Breast epithelium (tissue), 4 donors: ENCODE measurements at regions not wholly inside any gene's neighbourhood (a gene's known extent, or its start where the extent isn't known, plus 50 kb on each side); places are given as distances from the start of the nearest gene placed in this dataset.

Experiments used
- DNase-seq, 2 donors: peaks; one replicate each; pipeline ENCODE4 v3.0.0-alpha.2; 2019; ENCODE audit warnings: low spot score in 2 of 2
- H3K27ac ChIP-seq, 2 donors: fragments of 200-600 bp; sonication (generic) in 1 of 2; one replicate each; pipeline ENCODE4 v1.5.1; 2016 to 2019; ENCODE audit warnings: mild to moderate bottlenecking in 1 of 2
- H3K27me3 ChIP-seq, 2 donors: fragments of 200-600 bp; sonication (generic) in 1 of 2; one replicate each; pipeline versions ENCODE4 v1.5.1 to v1.6.0; 2017 to 2019; ENCODE audit warnings: control low read depth in 1 of 2, mild to moderate bottlenecking in 1 of 2
- H3K36me3 ChIP-seq: fragments of 200-600 bp; one replicate; pipeline ENCODE4 v1.5.1; 2019
- H3K4me1 ChIP-seq, 2 donors: fragments of 200-600 bp; sonication (generic); one replicate each; pipeline ENCODE4 v1.5.1; 2016 to 2019; ENCODE audit warnings: control low read depth in 1 of 2
- H3K4me3 ChIP-seq, 3 donors: fragments of 200-600 bp; sonication (generic); 1 replicate in 2 of 3; 2 replicates in 1 of 3; pipeline ENCODE4 v1.5.1; 2016 to 2019; ENCODE audit warnings: mild to moderate bottlenecking in 3 of 3, moderate library complexity in 2 of 3
- H3K9me3 ChIP-seq, 2 donors: fragments of 200-600 bp; sonication (generic) in 1 of 2; one replicate each; pipeline ENCODE4 v1.5.1; 2016 to 2019; ENCODE audit warnings: control low read depth in 1 of 2
- CTCF ChIP-seq, 3 donors: fragments of 450-650 bp; IDR thresholded peaks; one replicate each; pipeline ENCODE4 v1.5.1; 2016 to 2017; ENCODE audit warnings: antibody characterized with exemption in 3 of 3, mild to moderate bottlenecking in 3 of 3, moderate library complexity in 3 of 3
- POLR2A ChIP-seq: fragments of 450-650 bp; IDR thresholded peaks from one replicate; pipeline ENCODE4 v1.6.1; 2016; ENCODE audit warnings: antibody characterized with exemption, mild to moderate bottlenecking, moderate library complexity
- POLR2AphosphoS5 ChIP-seq, 3 donors: sonication (generic); formaldehyde crosslinking; IDR thresholded peaks; one replicate each; pipeline ENCODE4 v1.6.1; 2017; ENCODE audit warnings: antibody characterized with exemption in 3 of 3
- intact Hi-C: fragments of 100-400 bp; cut with DNase I; formaldehyde crosslinking; loops from one replicate; pipeline ENCODE4 v1.15.1; 2023; ENCODE audit warnings: low total_unique reads

GRCh38 chr9:96047116-96047639 is 171.7 kb downstream of the ERCC6L2 start:
- no peaks in the 10 kb centered on the region for H3K27me3 ChIP-seq
- no peak for DNase-seq
- H3K4me3 ChIP-seq, result no peak overlapping the region
- H3K36me3 ChIP-seq, result no peaks in the 10 kb centered on the region
- TF ChIP-seq POLR2AphosphoS5 (IDR thresholded peaks at IDR 0.05) (no peak), CTCF (IDR thresholded peaks at IDR 0.05) (no peak), POLR2A (no peak)
- no peaks in the 10 kb centered on the region for H3K9me3 ChIP-seq
- intact Hi-C loops, result loop anchor here (10.0 kb wide), 1 partner anchor 1292 kb away; no protein-coding TSS in a partner anchor
- no peaks in the 10 kb centered on the region for H3K4me1 ChIP-seq
- H3K27ac ChIP-seq, result no peak overlapping the region

DNA sequence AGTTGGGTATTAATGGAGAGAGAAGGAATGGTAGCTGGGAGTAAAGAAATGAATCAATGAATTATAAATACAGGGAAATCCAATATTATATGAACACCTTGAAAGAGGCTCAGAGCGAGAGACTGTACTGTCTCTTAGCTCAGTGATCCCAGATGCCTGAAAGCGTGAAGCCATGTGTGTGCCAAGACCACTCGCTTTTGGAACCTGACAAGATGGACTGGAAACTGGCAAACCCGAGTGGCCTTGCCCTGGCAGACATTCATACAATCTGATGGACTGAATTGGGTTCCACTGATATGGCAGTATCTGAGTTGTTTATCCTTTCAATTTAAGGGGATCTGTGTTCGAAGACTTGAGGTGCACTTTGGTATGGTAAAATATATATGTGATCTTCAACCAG is 170.3 kb downstream of the ERCC6L2 start:
- Histone ChIP-seq H3K9me3 (no peaks in the 10 kb centered on the region), H3K27me3 (no peaks in the 10 kb centered on the region), H3K36me3 (no peaks in the 10 kb centered on the region), H3K4me3 (no peak overlapping the region), H3K27ac (no peak overlapping the region), H3K4me1 (no peaks in the 10 kb centered on the region)
- no peak for TF ChIP-seq POLR2AphosphoS5 (IDR thresholded peaks at IDR 0.05)
- TF ChIP-seq POLR2A, result no peak
- no peak for TF ChIP-seq CTCF (IDR thresholded peaks at IDR 0.05)
- no peak for DNase-seq
- intact Hi-C loops, result loop anchor here (10.0 kb wide), 1 partner anchor 1291 kb away; no protein-coding TSS in a partner anchor

DNA sequence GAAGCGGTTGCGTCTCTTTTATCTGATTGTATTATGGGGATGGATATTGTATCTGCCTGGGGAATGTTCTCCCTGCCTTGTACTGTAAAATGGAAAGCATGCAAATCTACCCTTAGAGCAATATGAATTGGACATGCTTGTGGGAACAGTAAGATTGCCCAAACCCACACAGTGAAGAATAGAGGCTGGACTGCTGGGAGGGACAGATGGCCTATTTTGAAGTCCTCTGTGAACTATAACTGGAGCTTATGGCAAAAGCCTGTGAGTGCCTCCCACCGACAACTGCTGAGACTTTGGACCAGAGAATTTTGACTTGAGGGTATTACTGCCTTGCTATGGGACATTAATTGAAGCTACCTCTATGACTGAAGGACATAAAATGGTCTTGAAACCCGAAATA is 168.9 kb downstream of the ERCC6L2 start:
- Histone ChIP-seq H3K36me3 (no peaks in the 10 kb centered on the region), H3K4me3 (no peak overlapping the region), H3K27me3 (no peaks in the 10 kb centered on the region), H3K4me1 (no peaks in the 10 kb centered on the region), H3K9me3 (no peaks in the 10 kb centered on the region), H3K27ac (no peak overlapping the region)
- intact Hi-C loops, result loop anchor here (10.0 kb wide), 1 partner anchor 1290 kb away; no protein-coding TSS in a partner anchor
- TF ChIP-seq POLR2AphosphoS5 (IDR thresholded peaks at IDR 0.05), result no peak
- no peak for TF ChIP-seq CTCF (IDR thresholded peaks at IDR 0.05)
- no peak for TF ChIP-seq POLR2A
- no peak for DNase-seq

- Histone ChIP-seq H3K36me3 (no peaks in the 10 kb centered on the region), H3K9me3 (peaks cover 0 to 11% of the 10 kb centered on the region in 2 donors), H3K27ac (no peak overlapping the region), H3K4me1 (no peaks in the 10 kb centered on the region), H3K27me3 (no peaks in the 10 kb centered on the region), H3K4me3 (no peak overlapping the region)
- no peak for TF ChIP-seq CTCF (IDR thresholded peaks at IDR 0.05)
- no peak for TF ChIP-seq POLR2AphosphoS5 (IDR thresholded peaks at IDR 0.05)
- no peak for TF ChIP-seq POLR2A
- no peak for DNase-seq
- intact Hi-C loops, result loop anchor here (10.0 kb wide), 1 partner anchor 1286 kb away; no protein-coding TSS in a partner anchor
These were observed 165.3 kb downstream of the ERCC6L2 start for GRCh38 chr9:96040591-96041461.

- no peak overlapping the region for H3K4me3 ChIP-seq
- H3K36me3 ChIP-seq, result no peaks in the 10 kb centered on the region
- TF ChIP-seq CTCF (IDR thresholded peaks at IDR 0.05) (no peak), POLR2A (no peak), POLR2AphosphoS5 (IDR thresholded peaks at IDR 0.05) (no peak)
- H3K9me3 ChIP-seq, result peaks cover 0 to 11% of the 10 kb centered on the region in 2 donors
- H3K27ac ChIP-seq, result no peak overlapping the region
- no peaks in the 10 kb centered on the region for H3K27me3 ChIP-seq
- intact Hi-C loops, result loop anchor here (1.0 kb wide), 1 partner anchor 30 kb away; no protein-coding TSS in a partner anchor
- DNase-seq, result no peak
- H3K4me1 ChIP-seq, result no peaks in the 10 kb centered on the region
These were observed 163.4 kb downstream of the ERCC6L2 start for GRCh38 chr9:96038914-96039313.
